ENCODE measurements at regions not wholly inside any gene's neighbourhood (a gene's known extent, or its start where the extent isn't known, plus 50 kb on each side); places are given as distances from the start of the nearest gene placed in this dataset.

- DNase-seq, result no peak
Observed at GRCh38 chr18:10059610-10060468, 146.0 kb downstream of the VAPA start.

- no peak for DNase-seq
Observed at GRCh38 chr18:10060469-10060782, 146.6 kb downstream of the VAPA start.

GRCh38 chr18:10060841-10061240 lies 147.0 kb downstream of the VAPA start:
- DNase-seq, result no peak

GRCh38 chr18:10061566-10062140 lies 147.8 kb downstream of the VAPA start:
- DNase-seq, result no peak

- no peak for DNase-seq
Observed at GRCh38 chr18:10062302-10063300, 148.8 kb downstream of the VAPA start.

GRCh38 chr18:10063489-10063888 lies 149.7 kb downstream of the VAPA start:
- no peak for DNase-seq

- DNase-seq, result no peak
Observed at GRCh38 chr18:10064267-10064666, 150.5 kb downstream of the VAPA start.

- no peak for DNase-seq
Observed at GRCh38 chr18:10065296-10065695, 151.5 kb downstream of the VAPA start.

GRCh38 chr18:10067670-10068659 lies 154.1 kb downstream of the VAPA start:
- no peak for DNase-seq

GRCh38 chr18:10068766-10069567 lies 155.2 kb downstream of the VAPA start:
- no peak for DNase-seq

- no peak for DNase-seq
Observed at GRCh38 chr18:10070561-10071000, 156.8 kb downstream of the VAPA start.

- DNase-seq, result no peak
Observed at GRCh38 chr18:10072671-10073175, 158.9 kb downstream of the VAPA start.

- no peak for DNase-seq
Observed at GRCh38 chr18:10074110-10074509, 160.3 kb downstream of the VAPA start.

- DNase-seq, result no peak
Observed at GRCh38 chr18:10074728-10075127, 160.9 kb downstream of the VAPA start.

- no peak for DNase-seq
Observed at GRCh38 chr18:10076502-10077030, 162.8 kb downstream of the VAPA start.

GRCh38 chr18:10077986-10078385 lies 164.2 kb downstream of the VAPA start:
- DNase-seq, result no peak

- no peak for DNase-seq
Observed at GRCh38 chr18:10080372-10080771, 166.6 kb downstream of the VAPA start.

GRCh38 chr18:10081492-10081891 lies 167.7 kb downstream of the VAPA start:
- no peak for DNase-seq

- DNase-seq, result no peak
Observed at GRCh38 chr18:10085416-10085815, 171.6 kb downstream of the VAPA start.

- DNase-seq, result no peak
Observed at GRCh38 chr18:10085876-10086275, 172.1 kb downstream of the VAPA start.

Data from NCI-H2107 (cell line).